Esophagus squamous epithelium (tissue), 4 donors: ENCODE measurements at regions not wholly inside any gene's neighbourhood (a gene's known extent, or its start where the extent isn't known, plus 50 kb on each side); places are given as distances from the start of the nearest gene placed in this dataset.

ENCODE experiments used
- POLR2A ChIP-seq, 4 donors: fragments of 450-650 bp; IDR thresholded peaks; one replicate each; pipeline ENCODE4 v1.6.1; 2017; ENCODE audit warnings: antibody characterized with exemption in 4 of 4, mild to moderate bottlenecking in 4 of 4, moderate library complexity in 3 of 4
- TF ChIP-seq, protein P1 (sequence below), 6 experiments: fragments of 450-650 bp in 4 of 6; fragments of 200-600 bp in 2 of 6; sonication (generic) in 2 of 6; IDR thresholded peaks; one replicate each; pipeline ENCODE4 v1.5.1; 2016 to 2019; ENCODE audit warnings: antibody characterized with exemption in 6 of 6, mild to moderate bottlenecking in 4 of 6, moderate library complexity in 4 of 6

DNA sequence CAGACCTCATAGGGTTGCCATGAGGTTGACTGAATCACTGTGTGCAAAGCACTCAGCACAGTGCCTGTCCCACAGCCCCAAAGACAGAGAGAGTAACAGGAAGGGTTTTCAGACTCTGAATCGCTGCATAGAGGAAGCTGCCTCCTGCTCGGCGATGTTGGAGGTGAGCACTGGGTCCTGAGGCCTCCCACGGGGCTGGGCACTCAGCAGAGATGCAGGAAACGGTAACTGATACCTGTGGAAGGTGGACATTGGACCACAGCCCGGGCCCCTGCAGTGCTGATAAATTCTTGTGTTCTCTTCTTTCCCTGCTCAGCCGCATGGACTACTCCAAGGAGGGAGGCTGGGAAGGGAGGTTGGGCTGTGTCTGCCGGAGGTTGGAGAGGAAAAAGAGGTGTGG lies 389.7 kb downstream of the PTPRU start:
- TF ChIP-seq, protein P1, sequence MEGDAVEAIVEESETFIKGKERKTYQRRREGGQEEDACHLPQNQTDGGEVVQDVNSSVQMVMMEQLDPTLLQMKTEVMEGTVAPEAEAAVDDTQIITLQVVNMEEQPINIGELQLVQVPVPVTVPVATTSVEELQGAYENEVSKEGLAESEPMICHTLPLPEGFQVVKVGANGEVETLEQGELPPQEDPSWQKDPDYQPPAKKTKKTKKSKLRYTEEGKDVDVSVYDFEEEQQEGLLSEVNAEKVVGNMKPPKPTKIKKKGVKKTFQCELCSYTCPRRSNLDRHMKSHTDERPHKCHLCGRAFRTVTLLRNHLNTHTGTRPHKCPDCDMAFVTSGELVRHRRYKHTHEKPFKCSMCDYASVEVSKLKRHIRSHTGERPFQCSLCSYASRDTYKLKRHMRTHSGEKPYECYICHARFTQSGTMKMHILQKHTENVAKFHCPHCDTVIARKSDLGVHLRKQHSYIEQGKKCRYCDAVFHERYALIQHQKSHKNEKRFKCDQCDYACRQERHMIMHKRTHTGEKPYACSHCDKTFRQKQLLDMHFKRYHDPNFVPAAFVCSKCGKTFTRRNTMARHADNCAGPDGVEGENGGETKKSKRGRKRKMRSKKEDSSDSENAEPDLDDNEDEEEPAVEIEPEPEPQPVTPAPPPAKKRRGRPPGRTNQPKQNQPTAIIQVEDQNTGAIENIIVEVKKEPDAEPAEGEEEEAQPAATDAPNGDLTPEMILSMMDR (IDR thresholded peaks at IDR 0.05) = no peak
- no peak for TF ChIP-seq POLR2A (IDR thresholded peaks at IDR 0.05)
